Suprapubic skin (tissue), 4 donors: ENCODE measurements at regions not wholly inside any gene's neighbourhood (a gene's known extent, or its start where the extent isn't known, plus 50 kb on each side); places are given as distances from the start of the nearest gene placed in this dataset.

Source experiments
- EP300 ChIP-seq: sonication (generic); formaldehyde crosslinking; IDR thresholded peaks from one replicate; pipeline ENCODE4 v1.6.1; 2017; ENCODE audit warnings: antibody characterized with exemption
- POLR2A ChIP-seq, 2 donors: fragments of 450-650 bp; IDR thresholded peaks; one replicate each; pipeline ENCODE4 v1.6.1; 2017; ENCODE audit warnings: antibody characterized with exemption in 2 of 2, mild to moderate bottlenecking in 2 of 2, moderate library complexity in 2 of 2
- POLR2AphosphoS5 ChIP-seq, 3 donors: sonication (generic); formaldehyde crosslinking; IDR thresholded peaks; one replicate each; pipeline ENCODE4 v1.6.1; 2017; ENCODE audit warnings: antibody characterized with exemption in 3 of 3
- TF ChIP-seq, protein P1 (sequence below), 2 donors: fragments of 200-600 bp in 1 of 2; fragments of 450-650 bp in 1 of 2; sonication (generic) in 1 of 2; IDR thresholded peaks; one replicate each; pipeline ENCODE4 v1.5.1; 2016 to 2019; ENCODE audit warnings: antibody characterized with exemption in 2 of 2, mild to moderate bottlenecking in 1 of 2, moderate library complexity in 1 of 2

DNA sequence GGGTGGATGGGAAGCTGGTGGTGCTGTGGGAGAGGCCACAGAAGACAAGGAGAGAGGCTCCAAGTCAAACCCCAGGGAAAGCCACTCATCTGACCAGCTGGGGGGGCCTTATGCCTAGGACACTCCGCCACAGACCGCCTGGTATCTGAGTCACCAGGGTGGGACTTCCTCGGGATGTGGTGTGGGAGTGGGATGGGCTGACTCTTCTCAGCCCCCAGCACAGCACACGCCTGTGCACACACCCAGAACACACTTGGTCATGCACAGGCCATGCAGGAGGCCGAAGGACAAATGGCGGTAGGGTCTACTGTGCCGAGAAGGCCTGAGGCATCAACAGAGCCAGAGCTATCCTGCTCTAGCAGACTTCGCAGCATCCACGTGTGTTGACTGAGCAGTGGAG lies 136.4 kb downstream of the INHBB start:
- TF ChIP-seq, protein P1, sequence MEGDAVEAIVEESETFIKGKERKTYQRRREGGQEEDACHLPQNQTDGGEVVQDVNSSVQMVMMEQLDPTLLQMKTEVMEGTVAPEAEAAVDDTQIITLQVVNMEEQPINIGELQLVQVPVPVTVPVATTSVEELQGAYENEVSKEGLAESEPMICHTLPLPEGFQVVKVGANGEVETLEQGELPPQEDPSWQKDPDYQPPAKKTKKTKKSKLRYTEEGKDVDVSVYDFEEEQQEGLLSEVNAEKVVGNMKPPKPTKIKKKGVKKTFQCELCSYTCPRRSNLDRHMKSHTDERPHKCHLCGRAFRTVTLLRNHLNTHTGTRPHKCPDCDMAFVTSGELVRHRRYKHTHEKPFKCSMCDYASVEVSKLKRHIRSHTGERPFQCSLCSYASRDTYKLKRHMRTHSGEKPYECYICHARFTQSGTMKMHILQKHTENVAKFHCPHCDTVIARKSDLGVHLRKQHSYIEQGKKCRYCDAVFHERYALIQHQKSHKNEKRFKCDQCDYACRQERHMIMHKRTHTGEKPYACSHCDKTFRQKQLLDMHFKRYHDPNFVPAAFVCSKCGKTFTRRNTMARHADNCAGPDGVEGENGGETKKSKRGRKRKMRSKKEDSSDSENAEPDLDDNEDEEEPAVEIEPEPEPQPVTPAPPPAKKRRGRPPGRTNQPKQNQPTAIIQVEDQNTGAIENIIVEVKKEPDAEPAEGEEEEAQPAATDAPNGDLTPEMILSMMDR (IDR thresholded peaks at IDR 0.05): no peak
- TF ChIP-seq POLR2A (IDR thresholded peaks at IDR 0.05) (no peak), POLR2AphosphoS5 (IDR thresholded peaks at IDR 0.05) (no peak), EP300 (no peak)
